Glomerular visceral epithelial cell (primary cell): ENCODE measurements at regions not wholly inside any gene's neighbourhood (a gene's known extent, or its start where the extent isn't known, plus 50 kb on each side); places are given as distances from the start of the nearest gene placed in this dataset.
A peak's percentile ranks its signal among the peaks of the same experiment; 100 is the strongest.

Experiments used
- DNase-seq: peaks from one replicate; pipeline ENCODE4 v3.0.0-alpha.2; 2016; ENCODE audit errors: extremely low spot score

DNA sequence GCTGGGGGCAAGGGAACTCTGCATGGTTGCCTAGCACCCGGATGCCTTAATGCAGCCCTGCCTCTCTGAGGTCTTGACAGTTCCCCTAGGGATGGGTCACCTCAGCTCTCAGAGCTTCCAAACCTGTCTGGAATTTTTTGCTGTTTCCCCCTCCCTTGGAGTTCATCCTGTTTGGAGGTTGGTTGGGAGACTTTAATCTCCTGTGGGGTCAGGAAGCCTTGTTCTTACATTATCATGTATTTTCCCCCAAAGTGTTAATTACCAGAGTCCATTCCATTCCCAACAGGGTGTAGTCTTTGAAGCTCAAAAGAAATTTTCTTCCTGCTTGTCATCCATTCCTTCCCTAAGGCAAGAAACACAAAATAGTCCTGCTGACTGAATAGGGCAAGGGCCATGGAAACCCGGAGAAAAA, 150.3 kb upstream of the SPRY4 start:
- no peak for DNase-seq

DNA sequence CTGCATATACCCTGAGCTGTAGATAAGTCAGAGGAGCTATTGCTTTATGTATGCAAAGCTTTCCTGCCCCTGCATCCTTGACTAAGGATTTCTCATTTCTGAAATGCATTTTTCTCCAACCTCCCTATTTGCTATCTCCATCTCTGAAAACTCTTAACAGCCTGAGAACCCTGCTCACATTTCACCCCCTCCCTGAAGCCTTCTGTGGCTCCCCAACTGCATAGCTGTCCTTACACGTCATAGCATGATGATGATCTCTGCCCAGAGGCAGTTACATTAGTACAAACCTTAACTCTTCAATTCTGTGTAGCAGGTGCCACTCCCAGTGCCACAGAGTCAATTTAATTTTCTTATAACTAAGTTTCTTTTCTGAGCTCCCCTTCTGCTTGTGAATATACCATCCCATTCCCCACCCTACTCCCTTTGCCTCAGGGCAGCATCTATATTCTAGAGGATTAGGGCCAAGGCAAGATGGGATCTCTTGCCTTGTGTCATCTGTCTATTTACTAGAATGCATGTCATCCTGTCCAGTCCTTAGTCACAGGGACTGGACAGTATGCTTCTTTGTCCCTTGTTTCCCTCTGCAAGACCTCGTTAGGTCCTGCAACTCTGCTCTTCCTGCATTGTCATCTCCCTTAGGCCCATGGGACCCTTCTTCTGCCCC, 149.7 kb upstream of the SPRY4 start:
- DNase-seq: no peak

DNA sequence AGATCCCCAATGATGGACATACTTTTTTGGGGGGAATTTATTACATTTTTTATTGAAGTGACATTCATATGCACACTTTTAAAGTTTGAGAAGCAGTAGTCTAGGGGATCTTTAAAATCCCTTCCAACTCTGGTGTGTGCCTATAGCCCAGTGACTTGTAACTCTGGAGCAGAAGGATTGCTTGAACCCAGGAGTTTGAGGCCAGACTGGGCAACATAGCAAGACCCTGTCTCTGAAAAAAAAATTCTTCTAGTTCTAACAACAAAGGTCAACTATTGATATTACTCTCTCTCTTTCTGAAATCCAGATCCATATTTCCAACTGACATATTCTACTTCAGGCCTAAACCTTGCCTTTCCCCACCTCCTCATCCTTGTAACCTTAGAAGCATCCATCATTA, 148.2 kb upstream of the SPRY4 start:
- DNase-seq: no peak

DNA sequence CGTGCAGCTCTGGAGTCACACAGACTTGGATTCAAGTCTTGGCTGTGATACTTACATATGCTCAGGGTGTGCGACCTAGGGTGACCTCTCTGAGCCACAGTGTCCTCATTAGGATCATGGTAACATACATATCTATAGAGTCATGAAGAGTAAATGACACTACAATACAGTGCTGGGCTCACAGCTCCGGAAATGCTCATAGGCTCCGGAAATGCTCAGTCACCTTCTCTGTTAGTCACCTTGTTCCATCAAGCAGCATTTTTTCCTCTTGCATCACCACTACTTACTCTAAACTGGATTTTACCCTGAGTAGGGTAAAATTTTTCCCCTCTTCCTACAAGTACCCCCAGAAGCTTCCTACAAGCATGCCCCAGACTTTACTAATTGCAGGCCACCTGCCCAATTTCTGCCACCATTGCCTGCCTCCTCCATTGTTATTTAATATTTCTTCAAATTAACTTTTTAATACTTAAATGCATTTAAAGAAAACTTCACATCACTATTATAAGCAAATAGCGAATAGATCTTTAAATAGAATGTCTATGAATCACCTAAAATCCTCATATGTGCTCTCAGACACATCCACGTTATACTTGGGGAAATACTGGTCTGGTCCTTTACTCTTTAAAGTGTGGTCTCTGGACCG, 147.6 kb upstream of the SPRY4 start:
- peak; percentile 52 for DNase-seq

DNA sequence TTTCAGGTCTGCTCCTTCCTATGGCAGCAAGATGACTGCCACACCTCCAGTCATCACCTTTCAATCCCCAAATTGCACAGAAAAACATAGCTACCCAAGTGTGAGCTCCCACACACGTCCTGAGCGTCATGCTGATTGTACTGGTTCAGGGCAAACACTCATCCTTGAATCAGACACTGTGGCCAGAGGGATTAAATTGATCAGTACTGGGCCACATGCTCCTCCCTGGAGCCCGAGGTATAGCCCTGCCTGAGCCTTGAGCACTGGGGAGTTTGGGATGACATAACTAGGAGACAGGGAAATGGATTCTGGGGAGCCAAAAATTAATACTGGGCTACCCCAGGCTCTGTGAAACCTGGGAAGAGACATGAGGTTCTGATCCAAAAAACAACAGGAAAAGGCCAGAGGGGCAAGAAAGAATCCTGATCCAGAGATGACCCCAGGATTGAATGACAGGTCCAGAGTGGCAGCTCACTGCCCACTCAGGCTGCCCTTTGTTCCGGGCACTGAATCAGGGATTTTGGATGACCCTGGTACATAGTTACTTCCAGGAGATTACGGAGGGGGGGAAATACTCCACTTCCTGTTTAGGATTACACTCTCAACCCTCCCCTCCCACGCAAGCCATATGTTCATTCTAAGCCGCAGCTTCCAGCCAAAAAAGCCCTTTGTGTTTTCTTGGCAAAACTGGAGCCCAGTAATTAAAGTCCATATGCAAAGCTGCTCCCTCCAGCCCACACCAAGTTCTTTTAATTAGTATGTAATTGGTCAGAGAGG, 141.6 kb upstream of the SPRY4 start:
- DNase-seq: no peak

DNA sequence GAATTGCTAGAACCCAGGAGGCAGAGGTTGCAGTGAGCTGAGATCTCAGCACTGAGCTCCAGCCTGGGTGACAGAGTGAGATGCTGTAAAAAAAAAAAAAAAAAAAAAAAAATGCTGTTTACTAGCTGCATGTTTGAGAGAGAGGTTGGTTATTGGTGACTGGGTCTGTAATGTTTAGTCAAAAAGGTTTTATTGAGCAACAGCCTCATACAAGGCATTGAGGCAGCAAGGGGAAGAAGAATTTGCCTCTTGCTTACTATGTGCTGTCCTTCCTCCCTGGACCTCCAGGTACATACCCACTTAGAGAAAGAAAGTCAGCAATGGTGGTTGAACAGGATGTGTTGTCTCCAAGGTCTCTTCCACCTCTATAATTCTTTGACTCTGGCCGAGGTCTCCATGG, 140.7 kb upstream of the SPRY4 start:
- DNase-seq: no peak

DNA sequence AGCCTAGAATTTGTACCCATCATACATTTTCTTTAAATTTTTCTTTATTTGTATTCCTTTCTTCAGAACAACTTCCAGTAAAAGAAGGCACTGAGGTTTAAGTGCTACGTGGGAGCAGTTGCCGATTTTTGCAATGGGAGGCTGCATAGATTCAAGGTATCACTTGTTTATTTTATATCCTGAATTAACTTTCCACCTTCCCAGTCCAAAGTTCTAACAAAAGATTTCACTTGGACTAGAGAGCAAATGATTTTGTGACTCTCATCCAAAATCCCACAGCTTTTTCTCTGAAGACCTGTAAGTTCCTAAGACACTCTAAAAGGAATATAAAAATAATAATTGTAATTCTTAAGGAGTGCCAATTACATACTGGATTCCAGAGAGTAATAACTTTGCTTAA, 139.1 kb upstream of the SPRY4 start:
- no peak for DNase-seq

DNA sequence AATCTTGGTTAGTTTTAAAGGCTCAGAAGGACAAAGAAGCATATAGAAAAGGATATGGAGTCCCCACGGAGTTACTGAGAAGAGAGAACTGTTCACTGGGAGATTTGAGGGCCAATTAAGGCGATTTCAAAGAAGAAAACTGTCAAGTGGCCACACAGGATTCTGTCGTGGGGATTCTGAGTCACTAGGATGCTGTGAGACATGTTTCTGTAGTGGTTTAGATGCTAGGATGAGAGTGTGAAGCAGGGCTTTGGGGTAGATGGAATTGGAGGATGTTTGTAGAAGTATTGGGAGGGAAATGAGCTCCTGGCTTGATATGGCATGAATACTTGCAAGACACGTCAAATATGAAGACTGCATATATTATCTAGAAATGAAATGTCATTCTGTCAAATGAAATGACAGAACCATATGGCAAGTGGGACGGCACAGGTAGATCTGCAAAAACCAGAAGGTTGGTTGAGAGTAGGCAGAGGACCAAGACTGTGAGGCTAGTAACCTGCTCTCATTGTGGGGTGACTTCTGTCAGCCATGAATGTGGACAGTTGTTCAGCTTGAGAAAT, 136.3 kb upstream of the SPRY4 start:
- no peak for DNase-seq

DNA sequence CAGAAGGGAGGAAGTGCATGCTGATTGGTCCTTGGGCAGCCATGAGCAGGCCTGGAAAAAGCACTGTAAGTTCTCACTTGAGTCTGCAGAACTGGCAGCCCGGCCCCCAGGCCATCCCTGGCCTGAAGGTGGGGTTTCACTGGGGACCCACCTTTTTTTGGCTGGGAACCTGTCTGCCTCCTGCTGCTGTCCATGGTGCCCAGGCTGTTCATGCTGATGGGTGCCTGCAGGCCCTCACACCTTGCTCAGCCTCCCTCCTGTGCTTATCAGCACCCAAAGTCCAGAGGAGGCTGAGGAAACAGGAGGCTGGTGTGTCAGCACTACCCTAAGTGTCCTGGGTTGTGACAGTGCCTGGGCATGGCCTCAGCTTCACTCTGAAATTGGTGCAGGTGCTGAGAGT, 134.4 kb upstream of the SPRY4 start:
- DNase-seq: no peak

DNA sequence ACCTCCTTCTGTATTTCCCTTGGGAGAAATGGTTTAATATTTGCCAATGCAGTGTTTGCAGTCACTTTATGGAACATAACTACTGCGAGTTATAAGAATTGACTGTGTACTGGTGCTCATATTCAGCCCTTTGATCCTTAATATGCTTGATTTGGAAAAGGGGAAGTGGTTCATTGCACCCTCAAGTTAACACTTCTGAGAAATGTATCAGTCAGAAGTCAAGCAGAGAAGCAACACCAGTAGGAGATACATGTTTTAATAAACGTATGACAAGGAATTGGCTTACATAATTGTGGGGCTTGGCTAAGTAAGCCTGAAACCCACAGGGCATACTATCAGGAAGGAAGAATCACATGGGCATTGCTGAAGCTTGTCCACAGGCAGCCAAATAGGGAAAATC, 131.0 kb upstream of the SPRY4 start:
- DNase-seq: no peak

DNA sequence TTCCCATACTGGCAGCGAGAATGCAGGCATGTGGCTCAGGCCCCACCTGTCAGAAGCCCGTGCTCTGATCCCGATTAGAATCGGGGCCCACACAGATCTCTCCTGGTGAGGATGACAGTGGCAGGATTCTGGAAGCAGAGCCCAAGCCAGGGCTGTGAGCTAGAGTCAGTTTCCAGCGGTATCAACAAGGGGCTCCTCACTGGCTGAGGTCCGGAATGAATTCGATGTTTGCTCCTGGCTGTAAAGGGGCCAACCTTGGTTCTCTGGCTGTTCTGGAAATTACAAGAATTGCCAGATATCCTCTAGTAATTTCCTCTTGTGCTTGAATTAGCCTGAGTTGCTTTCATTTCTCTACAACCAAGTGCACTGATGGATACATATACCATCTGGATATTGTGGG, 129.1 kb upstream of the SPRY4 start:
- no peak for DNase-seq

DNA sequence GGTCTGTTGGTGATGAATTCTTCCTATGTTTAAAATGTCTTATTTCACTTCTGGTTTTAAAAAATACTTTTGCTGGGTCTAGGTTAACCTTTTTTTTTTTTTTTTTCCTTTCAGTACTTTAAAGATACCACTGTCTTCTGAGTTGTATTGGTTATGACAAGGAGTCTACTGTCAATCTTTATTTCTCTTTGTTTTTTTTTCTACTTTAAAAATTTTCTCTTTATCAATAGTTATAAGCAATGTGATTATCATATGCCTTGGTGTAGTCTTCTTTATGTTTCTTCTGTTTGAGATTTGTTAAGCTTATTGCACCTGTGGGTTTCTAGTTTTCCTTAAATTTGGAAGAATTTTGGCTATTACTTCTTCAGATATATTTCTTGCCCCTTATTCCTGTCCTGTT, 125.6 kb upstream of the SPRY4 start:
- DNase-seq: no peak

DNA sequence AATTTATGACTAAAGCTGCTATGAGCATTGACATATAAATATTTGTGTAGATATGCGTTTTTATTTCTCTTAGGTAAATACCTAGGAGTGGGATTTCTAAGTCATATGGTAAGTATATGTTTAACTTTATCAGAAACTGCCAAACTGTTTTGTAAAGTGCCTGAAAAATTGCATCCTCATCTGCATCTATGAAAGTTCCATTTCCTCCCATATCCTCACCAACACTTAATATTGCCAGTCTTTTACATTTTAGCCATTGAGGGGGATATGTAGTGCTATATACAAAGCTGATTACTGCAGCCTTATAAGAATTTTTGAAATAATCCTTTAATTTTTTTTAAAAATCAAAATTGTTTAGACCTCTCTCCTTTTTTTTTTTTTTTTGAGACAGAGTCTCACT, 123.1 kb upstream of the SPRY4 start:
- no peak for DNase-seq

DNA sequence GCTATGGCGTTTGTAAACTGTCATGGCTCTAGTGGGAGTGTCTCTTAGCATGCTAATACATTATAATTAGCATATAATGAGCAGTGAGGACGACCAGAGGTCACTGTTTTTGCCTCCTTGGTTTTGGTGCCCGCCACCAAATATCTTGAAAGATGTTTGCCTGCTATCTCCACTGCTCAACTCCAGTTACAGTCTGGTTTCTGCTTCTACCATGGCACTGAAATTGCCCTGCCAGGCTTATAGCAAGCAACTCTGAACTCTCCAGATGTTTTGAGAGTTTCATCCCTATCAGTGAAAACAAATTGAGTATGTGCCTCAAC, 122.1 kb upstream of the SPRY4 start:
- no peak for DNase-seq

DNA sequence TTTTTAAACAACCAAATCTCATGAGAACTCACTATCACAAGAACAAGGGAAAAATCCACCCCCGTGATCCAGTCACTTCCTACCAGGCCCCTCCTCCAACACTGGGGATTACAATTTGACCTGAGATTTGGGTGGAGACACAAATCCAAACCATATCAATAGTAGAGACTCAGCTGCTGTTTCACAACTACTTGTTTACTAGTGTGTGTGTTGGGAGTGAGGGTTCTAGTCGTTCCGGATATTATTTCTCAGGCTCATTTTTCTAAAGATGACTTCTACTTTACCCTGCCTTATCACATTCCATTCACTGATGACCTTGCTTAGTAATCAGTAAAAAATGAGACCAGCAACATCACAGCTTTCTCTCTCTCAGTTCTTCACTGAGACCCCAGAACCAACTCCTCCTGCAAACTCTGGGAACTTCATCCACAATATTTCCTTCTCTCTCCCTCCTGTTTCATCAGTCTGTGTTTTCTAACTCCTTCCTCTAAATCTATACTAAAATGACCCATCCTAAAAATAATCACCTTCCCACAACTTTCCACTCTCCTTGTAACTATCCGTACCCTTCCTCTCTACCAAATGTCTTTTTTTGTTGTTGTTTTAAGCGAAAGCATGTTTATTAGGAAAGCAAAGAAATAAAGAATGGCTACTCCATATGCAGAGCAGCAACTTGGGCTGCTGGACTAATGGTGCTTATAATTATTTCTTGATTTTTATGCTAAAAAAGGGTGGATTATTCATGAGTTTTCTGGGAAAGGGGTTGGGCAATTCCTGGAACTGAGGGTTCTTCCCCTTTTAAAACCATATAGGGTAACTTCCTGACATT, 121.5 kb upstream of the SPRY4 start:
- peak; percentile 10 for DNase-seq

DNA sequence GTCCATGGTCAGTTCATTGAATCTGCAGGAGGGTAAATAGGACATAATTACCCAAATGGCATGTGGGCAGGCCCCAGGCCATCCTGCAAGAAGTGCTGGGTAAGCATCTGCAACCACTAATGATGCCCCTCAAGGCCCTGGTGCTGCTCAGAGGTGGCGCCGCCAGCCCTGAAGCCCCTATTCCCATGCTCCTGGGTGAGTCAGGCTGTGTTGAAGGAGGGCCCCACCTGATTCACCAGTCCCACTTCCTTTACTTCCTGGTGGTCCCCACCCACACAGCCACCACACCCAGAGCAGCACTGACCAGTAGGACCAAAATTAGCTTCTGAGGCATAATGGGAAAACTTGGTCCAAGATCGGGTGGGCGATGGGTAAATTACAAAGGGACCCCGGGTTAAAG, 120.4 kb upstream of the SPRY4 start:
- no peak for DNase-seq

DNA sequence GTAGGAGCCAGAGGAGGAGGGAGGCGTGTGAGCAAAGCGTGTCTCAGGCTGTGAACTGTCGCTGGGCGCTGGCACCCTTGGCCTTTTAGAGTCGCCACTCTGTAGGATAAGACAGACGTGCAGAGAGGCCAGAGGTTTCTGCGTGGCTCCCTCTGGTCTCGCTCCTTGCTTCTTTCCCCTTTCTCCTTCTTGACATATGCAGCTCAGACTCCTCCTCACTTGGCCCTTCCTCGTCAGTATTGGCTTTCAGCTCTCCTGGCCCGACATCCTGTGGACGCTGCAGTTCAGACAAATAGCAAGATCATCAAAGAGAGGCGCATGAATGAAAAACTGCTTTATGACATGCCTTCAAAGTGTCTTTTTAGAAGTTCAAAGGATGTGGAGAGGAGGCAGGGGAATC, 116.8 kb upstream of the SPRY4 start:
- no peak for DNase-seq

DNA sequence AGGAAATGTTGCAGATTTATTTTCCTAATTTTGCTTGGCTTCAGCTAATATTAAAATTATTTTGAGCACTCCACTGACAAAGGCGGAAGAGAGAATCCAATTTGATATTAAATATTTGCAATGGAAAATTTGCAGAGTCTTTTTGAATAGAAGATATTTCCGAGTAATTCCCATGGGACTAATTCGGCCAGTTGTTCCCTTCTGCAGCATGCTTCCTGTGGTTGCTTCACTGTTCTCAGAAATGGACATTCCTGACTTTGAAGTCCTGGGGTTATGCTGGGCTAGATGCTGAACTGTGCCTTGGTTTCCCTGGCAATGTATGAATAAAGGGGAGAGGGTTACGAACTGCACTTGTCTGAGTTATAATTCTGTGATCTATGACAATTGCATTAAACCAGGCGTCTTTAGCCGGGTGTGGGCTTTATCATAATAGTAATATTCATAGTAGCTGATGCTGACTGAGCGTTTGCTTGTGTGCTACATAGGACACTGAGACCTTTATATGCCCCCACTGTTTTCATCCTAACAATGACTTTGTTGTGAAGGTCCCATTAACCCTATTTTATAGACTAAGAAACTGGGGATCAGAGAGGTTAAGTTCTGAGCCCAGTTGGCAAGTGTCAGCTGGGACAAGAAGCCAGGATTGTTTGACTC, 114.5 kb upstream of the SPRY4 start:
- no peak for DNase-seq

DNA sequence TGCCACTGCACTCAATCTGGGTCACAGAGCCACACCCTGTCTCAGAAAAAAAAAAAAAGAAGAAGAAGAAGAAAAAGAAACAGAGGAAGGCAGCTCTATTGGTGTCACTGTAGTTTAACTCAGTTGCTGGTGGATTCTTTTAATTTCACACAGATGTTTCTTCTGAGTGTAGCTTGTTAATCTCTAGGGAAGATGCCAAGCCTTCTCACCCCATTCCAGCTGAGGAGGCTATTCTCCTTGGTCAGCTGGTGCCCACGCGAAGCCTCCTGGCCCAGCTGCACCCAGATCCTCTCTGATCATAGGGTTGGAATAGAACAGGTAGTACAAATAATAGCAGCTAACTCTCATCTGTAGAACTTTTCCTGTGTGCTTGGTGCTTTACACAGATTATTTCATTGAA, 113.8 kb upstream of the SPRY4 start:
- DNase-seq: no peak

DNA sequence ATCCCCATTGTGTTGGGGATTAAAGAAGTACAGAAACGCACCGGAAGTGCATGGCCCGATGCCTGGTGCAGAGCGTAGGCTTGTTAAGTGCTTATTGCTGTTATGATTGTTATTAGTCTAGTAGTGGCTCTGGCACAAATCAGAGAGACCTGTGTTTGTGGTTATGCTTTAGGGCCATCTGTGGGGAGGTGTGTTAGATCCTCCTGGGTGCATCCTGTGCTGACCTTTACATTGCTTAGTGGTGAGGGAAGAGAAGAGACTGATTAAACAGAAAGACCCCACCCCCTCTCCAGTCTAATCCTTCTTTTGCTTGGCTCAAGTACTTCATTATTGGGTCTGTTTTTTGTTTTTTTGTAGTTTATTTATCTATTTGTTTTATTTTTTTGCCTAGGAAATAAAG, 112.7 kb upstream of the SPRY4 start:
- DNase-seq: no peak

DNA sequence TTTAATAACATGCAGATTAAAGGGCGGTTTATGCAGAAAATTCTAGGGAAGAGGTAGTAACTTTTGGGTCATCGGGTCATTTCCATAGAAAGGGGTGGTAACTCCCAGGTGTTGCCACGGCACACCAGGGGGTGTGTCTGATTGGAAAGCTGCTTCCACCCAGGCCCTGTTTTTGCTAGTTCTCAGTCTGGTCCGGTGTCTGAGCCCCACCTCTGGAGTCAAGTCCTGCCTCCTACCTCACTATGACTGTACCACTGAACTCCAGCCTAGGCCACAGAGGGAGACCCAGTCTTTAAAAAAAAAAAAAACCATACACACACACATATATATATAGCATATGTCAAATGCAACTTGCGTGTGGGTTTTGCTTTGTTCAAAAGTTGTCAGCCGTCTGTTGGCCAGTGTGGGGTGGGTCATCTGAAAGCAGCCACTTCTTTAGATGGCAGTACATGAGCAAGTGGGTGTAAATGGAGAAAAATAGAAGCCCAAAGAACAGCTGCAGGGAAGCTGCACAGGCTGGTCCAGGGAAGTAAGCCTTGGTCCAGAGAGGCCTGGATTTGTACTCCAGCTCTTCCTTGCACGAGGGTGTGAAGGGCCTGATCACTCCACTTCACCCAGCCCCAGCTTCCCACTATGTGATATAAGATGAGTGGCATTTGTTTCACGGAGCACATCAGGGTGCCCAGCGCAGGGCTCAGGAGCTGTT, 110.7 kb upstream of the SPRY4 start:
- no peak for DNase-seq
